K562 (cell line): ENCODE measurements at regions not wholly inside any gene's neighbourhood (a gene's known extent, or its start where the extent isn't known, plus 50 kb on each side); places are given as distances from the start of the nearest gene placed in this dataset.

Source experiments
- CBX3 ChIP-seq, 2 experiments: IDR thresholded peaks; 1 replicate in 1 of 2; 2 replicates in 1 of 2; pipeline ENCODE4 v1.6.1; 2012; ENCODE audit warnings: inconsistent platforms in 2 of 2, low read length in 2 of 2, borderline replicate concordance in 1 of 2, control low read depth in 1 of 2
- NBN ChIP-seq: fragments of 450-650 bp; IDR thresholded peaks from 2 replicates; pipeline ENCODE4 v1.6.1; 2016; ENCODE audit warnings: low read depth, mild to moderate bottlenecking
- NCOA1 ChIP-seq: fragments of 450-650 bp; IDR thresholded peaks from 2 replicates; pipeline ENCODE4 v1.6.1; 2016; ENCODE audit warnings: low read depth
- NCOR1 ChIP-seq: fragments of 450-650 bp; IDR thresholded peaks from 2 replicates; pipeline ENCODE4 v1.6.1; 2016; ENCODE audit warnings: mild to moderate bottlenecking, moderate library complexity
- RAD21 ChIP-seq, 2 experiments: fragments of 250-450 bp in 1 of 2; fragments of 450-650 bp in 1 of 2; sonication (Bioruptor Pico) in 1 of 2; formaldehyde crosslinking in 1 of 2; IDR thresholded peaks in 1 of 2; conservative IDR thresholded peaks in 1 of 2; 2 replicates each; pipeline versions ENCODE4 v1.4.0 to v1.8.0; 2020 to 2022; ENCODE audit warnings: mild to moderate bottlenecking in 2 of 2, moderate library complexity in 1 of 2
- RFX5 ChIP-seq: IDR thresholded peaks from 2 replicates; pipeline ENCODE4 v1.6.1; 2011; ENCODE audit warnings: low read depth, mild to moderate bottlenecking, improper control_type of control experiment, low read length
- SPI1 ChIP-seq: IDR thresholded peaks from 2 replicates; pipeline ENCODE4 v1.6.1; 2011; ENCODE audit warnings: low read depth, low read length, control low read depth, borderline replicate concordance
- SREBF2 ChIP-seq: sonication (generic); formaldehyde crosslinking; IDR thresholded peaks from 2 replicates; pipeline ENCODE4 v1.4.0; 2020; ENCODE audit warnings: mild to moderate bottlenecking, missing genetic modification reagents
- TRIM28 ChIP-seq: fragments of 450-650 bp; IDR thresholded peaks from 2 replicates; pipeline ENCODE4 v1.6.1; 2017
- ZFPM2 ChIP-seq: fragments of 250-450 bp; sonication (Bioruptor Pico); IDR thresholded peaks from 2 replicates; pipeline ENCODE4 v1.5.1; 2022; ENCODE audit warnings: mild to moderate bottlenecking
- ZNF174 ChIP-seq: fragments of 250-450 bp; sonication (Bioruptor Pico); IDR thresholded peaks from 2 replicates; pipeline ENCODE4 v1.4.0; 2020; ENCODE audit warnings: mild to moderate bottlenecking
- ZNF282 ChIP-seq: sonication (generic); formaldehyde crosslinking; IDR thresholded peaks from 2 replicates; pipeline ENCODE4 v1.8.1; 2023; ENCODE audit warnings: missing genetic modification reagents
- ZNF586 ChIP-seq: fragments of 450-650 bp; formaldehyde crosslinking; conservative IDR thresholded peaks from 2 replicates; pipeline ENCODE4 v1.4.0; 2020; ENCODE audit warnings: mild to moderate bottlenecking, moderate library complexity
- TF ChIP-seq, protein P1 (sequence below), 2 experiments: IDR thresholded peaks in 1 of 2; conservative IDR thresholded peaks in 1 of 2; 2 replicates each; pipeline ENCODE4 v1.6.1; 2016; ENCODE audit warnings: low read depth in 2 of 2, mild to moderate bottlenecking in 1 of 2, missing compliant biosample characterization in 1 of 2, missing genetic modification characterization in 1 of 2, moderate library complexity in 1 of 2
- TF ChIP-seq, protein P2 (sequence below): fragments of 450-650 bp; IDR thresholded peaks from 2 replicates; pipeline ENCODE4 v1.6.1; 2016; ENCODE audit warnings: borderline replicate concordance
- TF ChIP-seq, protein P3 (sequence below): sonication (generic); formaldehyde crosslinking; IDR thresholded peaks from 2 replicates; pipeline ENCODE4 v1.8.0; 2023; ENCODE audit warnings: missing genetic modification reagents, mild to moderate bottlenecking, borderline replicate concordance

DNA sequence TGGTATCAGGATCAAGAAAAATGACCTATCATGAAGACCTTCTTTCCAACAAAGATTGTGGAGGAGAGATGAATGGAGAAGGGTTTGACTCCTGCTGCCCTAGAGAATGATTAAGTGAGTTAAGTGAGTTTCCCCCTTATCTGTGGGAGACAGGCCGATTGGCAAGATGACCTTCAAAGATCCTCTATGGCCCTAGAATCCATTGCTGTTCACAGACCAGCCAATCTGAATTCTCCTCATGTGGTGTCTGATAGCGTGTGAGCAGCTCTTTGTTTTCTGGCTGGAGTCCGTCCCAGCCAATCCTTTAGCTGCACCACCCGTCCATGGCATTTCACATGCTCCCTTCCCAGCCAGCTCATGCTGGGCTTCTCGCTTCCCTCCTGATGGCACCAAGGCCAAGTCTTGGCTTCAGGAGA lies 79.4 kb downstream of the MARCHF4 start (continued):
- TF ChIP-seq ZFPM2 (no peak), ZNF586 (CRISPR knock-in tag) (no peak), SPI1 (no peak), TRIM28 (no peak), ZNF282 (CRISPR knock-in tag) (no peak), NCOA1 (0 out of 2 replicates have a peak, but pooled peaks have one; percentile 33), RAD21 (CRISPR knock-in tag; conservative IDR thresholded peaks at IDR 0.05 in 1 of 2, IDR thresholded peaks at IDR 0.05 in 1 of 2) (no peak), ZNF174 (CRISPR knock-in tag) (no peak), NCOR1 (peak; percentile 69), SREBF2 (CRISPR knock-in tag) (no peak), RFX5 (no peak), NBN (no peak), CBX3 (IDR thresholded peaks at IDR 0.05; ENCODE audit: borderline replicate concordance in 1 of 2, low read length in 2 of 2) (no peak)
- TF ChIP-seq, protein P1, sequence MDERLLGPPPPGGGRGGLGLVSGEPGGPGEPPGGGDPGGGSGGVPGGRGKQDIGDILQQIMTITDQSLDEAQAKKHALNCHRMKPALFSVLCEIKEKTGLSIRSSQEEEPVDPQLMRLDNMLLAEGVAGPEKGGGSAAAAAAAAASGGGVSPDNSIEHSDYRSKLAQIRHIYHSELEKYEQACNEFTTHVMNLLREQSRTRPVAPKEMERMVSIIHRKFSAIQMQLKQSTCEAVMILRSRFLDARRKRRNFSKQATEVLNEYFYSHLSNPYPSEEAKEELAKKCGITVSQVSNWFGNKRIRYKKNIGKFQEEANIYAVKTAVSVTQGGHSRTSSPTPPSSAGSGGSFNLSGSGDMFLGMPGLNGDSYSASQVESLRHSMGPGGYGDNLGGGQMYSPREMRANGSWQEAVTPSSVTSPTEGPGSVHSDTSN (CRISPR knock-in tag; IDR thresholded peaks at IDR 0.05; ENCODE audit: low read depth): no peak
- TF ChIP-seq, protein P1 (tag; conservative IDR thresholded peaks at IDR 0.05; ENCODE audit: low read depth): peak; percentile 84
- TF ChIP-seq, protein P2, sequence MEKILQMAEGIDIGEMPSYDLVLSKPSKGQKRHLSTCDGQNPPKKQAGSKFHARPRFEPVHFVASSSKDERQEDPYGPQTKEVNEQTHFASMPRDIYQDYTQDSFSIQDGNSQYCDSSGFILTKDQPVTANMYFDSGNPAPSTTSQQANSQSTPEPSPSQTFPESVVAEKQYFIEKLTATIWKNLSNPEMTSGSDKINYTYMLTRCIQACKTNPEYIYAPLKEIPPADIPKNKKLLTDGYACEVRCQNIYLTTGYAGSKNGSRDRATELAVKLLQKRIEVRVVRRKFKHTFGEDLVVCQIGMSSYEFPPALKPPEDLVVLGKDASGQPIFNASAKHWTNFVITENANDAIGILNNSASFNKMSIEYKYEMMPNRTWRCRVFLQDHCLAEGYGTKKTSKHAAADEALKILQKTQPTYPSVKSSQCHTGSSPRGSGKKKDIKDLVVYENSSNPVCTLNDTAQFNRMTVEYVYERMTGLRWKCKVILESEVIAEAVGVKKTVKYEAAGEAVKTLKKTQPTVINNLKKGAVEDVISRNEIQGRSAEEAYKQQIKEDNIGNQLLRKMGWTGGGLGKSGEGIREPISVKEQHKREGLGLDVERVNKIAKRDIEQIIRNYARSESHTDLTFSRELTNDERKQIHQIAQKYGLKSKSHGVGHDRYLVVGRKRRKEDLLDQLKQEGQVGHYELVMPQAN: no peak
- TF ChIP-seq, protein P3, sequence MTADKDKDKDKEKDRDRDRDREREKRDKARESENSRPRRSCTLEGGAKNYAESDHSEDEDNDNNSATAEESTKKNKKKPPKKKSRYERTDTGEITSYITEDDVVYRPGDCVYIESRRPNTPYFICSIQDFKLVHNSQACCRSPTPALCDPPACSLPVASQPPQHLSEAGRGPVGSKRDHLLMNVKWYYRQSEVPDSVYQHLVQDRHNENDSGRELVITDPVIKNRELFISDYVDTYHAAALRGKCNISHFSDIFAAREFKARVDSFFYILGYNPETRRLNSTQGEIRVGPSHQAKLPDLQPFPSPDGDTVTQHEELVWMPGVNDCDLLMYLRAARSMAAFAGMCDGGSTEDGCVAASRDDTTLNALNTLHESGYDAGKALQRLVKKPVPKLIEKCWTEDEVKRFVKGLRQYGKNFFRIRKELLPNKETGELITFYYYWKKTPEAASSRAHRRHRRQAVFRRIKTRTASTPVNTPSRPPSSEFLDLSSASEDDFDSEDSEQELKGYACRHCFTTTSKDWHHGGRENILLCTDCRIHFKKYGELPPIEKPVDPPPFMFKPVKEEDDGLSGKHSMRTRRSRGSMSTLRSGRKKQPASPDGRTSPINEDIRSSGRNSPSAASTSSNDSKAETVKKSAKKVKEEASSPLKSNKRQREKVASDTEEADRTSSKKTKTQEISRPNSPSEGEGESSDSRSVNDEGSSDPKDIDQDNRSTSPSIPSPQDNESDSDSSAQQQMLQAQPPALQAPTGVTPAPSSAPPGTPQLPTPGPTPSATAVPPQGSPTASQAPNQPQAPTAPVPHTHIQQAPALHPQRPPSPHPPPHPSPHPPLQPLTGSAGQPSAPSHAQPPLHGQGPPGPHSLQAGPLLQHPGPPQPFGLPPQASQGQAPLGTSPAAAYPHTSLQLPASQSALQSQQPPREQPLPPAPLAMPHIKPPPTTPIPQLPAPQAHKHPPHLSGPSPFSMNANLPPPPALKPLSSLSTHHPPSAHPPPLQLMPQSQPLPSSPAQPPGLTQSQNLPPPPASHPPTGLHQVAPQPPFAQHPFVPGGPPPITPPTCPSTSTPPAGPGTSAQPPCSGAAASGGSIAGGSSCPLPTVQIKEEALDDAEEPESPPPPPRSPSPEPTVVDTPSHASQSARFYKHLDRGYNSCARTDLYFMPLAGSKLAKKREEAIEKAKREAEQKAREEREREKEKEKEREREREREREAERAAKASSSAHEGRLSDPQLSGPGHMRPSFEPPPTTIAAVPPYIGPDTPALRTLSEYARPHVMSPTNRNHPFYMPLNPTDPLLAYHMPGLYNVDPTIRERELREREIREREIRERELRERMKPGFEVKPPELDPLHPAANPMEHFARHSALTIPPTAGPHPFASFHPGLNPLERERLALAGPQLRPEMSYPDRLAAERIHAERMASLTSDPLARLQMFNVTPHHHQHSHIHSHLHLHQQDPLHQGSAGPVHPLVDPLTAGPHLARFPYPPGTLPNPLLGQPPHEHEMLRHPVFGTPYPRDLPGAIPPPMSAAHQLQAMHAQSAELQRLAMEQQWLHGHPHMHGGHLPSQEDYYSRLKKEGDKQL: no peak
